Gastroesophageal sphincter (tissue), 4 donors: ENCODE measurements at regions not wholly inside any gene's neighbourhood (a gene's known extent, or its start where the extent isn't known, plus 50 kb on each side); places are given as distances from the start of the nearest gene placed in this dataset.

Source experiments
- ATAC-seq: fragments of 150-250 bp; one replicate; pipeline ENCODE4 v1.9.1; 2016; ENCODE audit warnings: mild to moderate bottlenecking, moderate library complexity
- H3K27ac ChIP-seq, 4 donors: fragments of 200-600 bp; sonication (generic) in 3 of 4; 1 replicate in 3 of 4; 2 replicates in 1 of 4; pipeline ENCODE4 v1.5.1; 2016 to 2019
- H3K27me3 ChIP-seq: fragments of 200-600 bp; sonication (generic); one replicate; pipeline ENCODE4 v1.5.1; 2019
- H3K36me3 ChIP-seq, 2 donors: fragments of 200-600 bp; sonication (generic); one replicate each; pipeline ENCODE4 v1.5.1; 2019; ENCODE audit warnings: control low read depth in 1 of 2
- H3K4me1 ChIP-seq, 3 donors: fragments of 200-600 bp; sonication (generic); 1 replicate in 2 of 3; 2 replicates in 1 of 3; pipeline ENCODE4 v1.5.1; 2016 to 2019; ENCODE audit warnings: control low read depth in 2 of 3
- H3K4me3 ChIP-seq, 2 donors: fragments of 200-600 bp; sonication (generic); one replicate each; pipeline ENCODE4 v1.5.1; 2019; ENCODE audit warnings: mild to moderate bottlenecking in 1 of 2, moderate library complexity in 1 of 2
- H3K9me3 ChIP-seq, 3 donors: fragments of 200-600 bp; sonication (generic); one replicate each; pipeline ENCODE4 v1.5.1; 2017 to 2019; ENCODE audit warnings: control low read depth in 2 of 3
- CTCF ChIP-seq, 4 experiments: fragments of 200-600 bp in 2 of 4; fragments of 450-650 bp in 2 of 4; sonication (generic) in 1 of 4; IDR thresholded peaks; one replicate each; pipeline ENCODE4 v1.5.1; 2017 to 2019; ENCODE audit warnings: antibody characterized with exemption in 4 of 4, mild to moderate bottlenecking in 2 of 4, moderate library complexity in 2 of 4
- EP300 ChIP-seq: sonication (generic); formaldehyde crosslinking; IDR thresholded peaks from one replicate; pipeline ENCODE4 v1.6.1; 2017; ENCODE audit warnings: antibody characterized with exemption, mild to moderate bottlenecking
- POLR2A ChIP-seq, 2 donors: fragments of 450-650 bp; IDR thresholded peaks; one replicate each; pipeline ENCODE4 v1.6.1; 2017; ENCODE audit warnings: antibody characterized with exemption in 2 of 2, mild to moderate bottlenecking in 2 of 2, moderate library complexity in 1 of 2
- POLR2AphosphoS5 ChIP-seq: sonication (generic); formaldehyde crosslinking; IDR thresholded peaks from one replicate; pipeline ENCODE4 v1.6.1; 2017; ENCODE audit warnings: antibody characterized with exemption
- WGBS, 2 donors: methylation state at CpG; one replicate each; pipeline ENCODE4 v1.1.5; 2018; ENCODE audit warnings: low coverage in 1 of 2; 5-methylcytosine and 5-hydroxymethylcytosine counted together

DNA sequence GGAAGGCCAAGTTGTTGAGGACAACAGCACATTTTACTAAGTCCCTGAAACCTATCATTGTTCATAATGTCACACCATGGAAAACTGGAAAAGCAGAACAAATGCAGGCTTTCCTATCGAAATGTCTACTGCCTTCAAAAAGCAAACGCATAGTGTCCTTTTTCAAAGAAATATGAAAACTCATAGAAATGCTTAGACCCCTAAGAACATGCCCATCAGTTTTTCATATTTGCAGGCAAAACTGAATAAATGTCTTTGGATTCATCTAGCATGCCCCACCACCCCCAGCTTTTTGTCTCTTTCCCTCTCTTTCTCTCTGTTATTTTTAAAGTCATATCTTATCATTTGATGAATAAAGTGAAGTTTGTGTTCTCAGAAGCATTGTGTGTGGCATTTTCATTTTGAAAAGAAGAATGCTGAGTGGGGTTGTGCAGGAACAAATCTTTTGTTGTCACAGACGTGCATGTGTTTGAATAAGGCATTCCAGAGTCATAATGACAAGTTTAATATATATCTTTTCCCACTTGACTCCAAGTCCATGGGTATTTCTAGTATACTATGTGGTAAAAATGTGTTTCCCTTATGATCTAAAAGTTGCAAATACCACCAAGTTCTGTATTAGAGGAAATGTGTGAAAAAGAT, 2180.0 kb upstream of the PIK3C3 start:
- Histone ChIP-seq H3K4me1 (no peaks in the 10 kb centered on the region), H3K4me3 (no peak overlapping the region), H3K27me3 (no peaks in the 10 kb centered on the region), H3K36me3 (no peaks in the 10 kb centered on the region), H3K9me3 (no peaks in the 10 kb centered on the region), H3K27ac (no peak overlapping the region)
- no peak for ATAC-seq
- no peak for TF ChIP-seq EP300
- no peak for TF ChIP-seq POLR2A (IDR thresholded peaks at IDR 0.05)
- no peak for TF ChIP-seq POLR2AphosphoS5
- no peak for TF ChIP-seq CTCF (IDR thresholded peaks at IDR 0.05)
- 29 to 68% methylated on average over 1 to 3 of the region's 3 CpGs for WGBS, 2 donors

DNA sequence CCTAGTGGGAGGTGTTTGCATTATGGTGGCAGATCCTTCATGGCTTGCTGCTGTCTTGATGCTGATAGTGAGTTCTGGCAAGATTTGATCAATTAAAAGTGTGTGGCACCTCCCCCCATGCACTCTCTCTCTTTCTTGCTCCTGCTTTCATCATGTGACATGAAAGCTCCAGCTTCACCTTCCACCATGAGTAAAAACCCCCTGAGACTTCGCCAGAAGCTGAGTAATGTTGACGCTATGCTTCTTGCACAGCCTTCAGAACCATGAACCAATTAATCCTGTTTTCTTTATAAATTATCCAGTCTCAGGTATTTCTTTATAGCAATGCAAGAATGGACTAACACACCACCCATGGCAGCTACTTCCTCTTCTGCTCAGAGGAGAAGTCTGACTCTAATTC, 2181.4 kb upstream of the PIK3C3 start:
- ATAC-seq: no peak
- no peak overlapping the region for H3K4me3 ChIP-seq
- no peak for TF ChIP-seq EP300
- TF ChIP-seq POLR2A (IDR thresholded peaks at IDR 0.05): no peak
- TF ChIP-seq POLR2AphosphoS5: no peak
- TF ChIP-seq CTCF (IDR thresholded peaks at IDR 0.05): no peak
- H3K36me3 ChIP-seq: no peaks in the 10 kb centered on the region
- no peaks in the 10 kb centered on the region for H3K27me3 ChIP-seq
- no peaks in the 10 kb centered on the region for H3K4me1 ChIP-seq
- WGBS, 2 donors: 100% methylated on average over 1 to 2 of the region's 2 CpGs
- no peaks in the 10 kb centered on the region for H3K9me3 ChIP-seq
- no peak overlapping the region for H3K27ac ChIP-seq

- TF ChIP-seq POLR2AphosphoS5 (no peak), EP300 (no peak), CTCF (IDR thresholded peaks at IDR 0.05) (no peak), POLR2A (IDR thresholded peaks at IDR 0.05) (no peak)
- H3K27ac ChIP-seq: no peak overlapping the region
- no peaks in the 10 kb centered on the region for H3K27me3 ChIP-seq
- no peak overlapping the region for H3K4me3 ChIP-seq
- no peaks in the 10 kb centered on the region for H3K36me3 ChIP-seq
- no peak for ATAC-seq
- H3K4me1 ChIP-seq: no peaks in the 10 kb centered on the region
- no peaks in the 10 kb centered on the region for H3K9me3 ChIP-seq
- 75 to 86% methylated on average over 1 of the region's 1 CpG for whole genome bisulfite sequencing, 2 donors
Observed at GRCh38 chr18:39772155-39772919, 2182.7 kb upstream of the PIK3C3 start.

DNA sequence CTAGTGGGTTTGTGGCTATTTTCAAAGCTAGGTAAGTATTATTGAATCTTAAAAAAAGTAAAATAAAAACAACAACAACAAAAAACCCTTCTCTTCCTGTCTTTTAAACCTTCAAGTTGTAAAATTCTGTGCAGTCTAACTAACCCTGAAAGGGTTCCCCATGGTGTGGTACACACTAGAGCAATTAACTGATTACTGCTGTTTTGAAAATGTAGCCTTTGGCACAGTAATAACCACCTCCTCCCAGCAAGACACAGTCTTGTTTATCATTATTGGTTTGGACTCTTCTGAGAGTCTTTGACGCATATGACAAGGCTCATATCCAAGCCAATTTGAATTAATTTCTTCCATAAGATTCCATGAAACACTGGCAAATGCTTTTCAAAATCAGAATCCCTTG, 2184.6 kb upstream of the PIK3C3 start:
- Histone ChIP-seq H3K4me3 (no peak overlapping the region), H3K9me3 (no peaks in the 10 kb centered on the region), H3K36me3 (no peaks in the 10 kb centered on the region), H3K4me1 (no peaks in the 10 kb centered on the region), H3K27ac (no peak overlapping the region), H3K27me3 (no peaks in the 10 kb centered on the region)
- WGBS, 2 donors: 64 to 83% methylated on average over 1 of the region's 1 CpG
- no peak for ATAC-seq
- TF ChIP-seq CTCF (IDR thresholded peaks at IDR 0.05) (no peak), EP300 (no peak), POLR2A (IDR thresholded peaks at IDR 0.05) (no peak), POLR2AphosphoS5 (no peak)

GRCh38 chr18:39764873-39765272, 2190.2 kb upstream of the PIK3C3 start:
- no peaks in the 10 kb centered on the region for H3K4me1 ChIP-seq
- no peaks in the 10 kb centered on the region for H3K27me3 ChIP-seq
- no peak overlapping the region for H3K4me3 ChIP-seq
- TF ChIP-seq POLR2AphosphoS5: no peak
- no peak for TF ChIP-seq EP300
- TF ChIP-seq POLR2A (IDR thresholded peaks at IDR 0.05): no peak
- no peak for TF ChIP-seq CTCF (IDR thresholded peaks at IDR 0.05)
- no peaks in the 10 kb centered on the region for H3K36me3 ChIP-seq
- no peaks in the 10 kb centered on the region for H3K9me3 ChIP-seq
- ATAC-seq: no peak
- H3K27ac ChIP-seq: no peak overlapping the region
